ENCODE measurements at regions not wholly inside any gene's neighbourhood (a gene's known extent, or its start where the extent isn't known, plus 50 kb on each side); places are given as distances from the start of the nearest gene placed in this dataset.

- TF ChIP-seq CTCF (IDR thresholded peaks at IDR 0.05): no peak
These were observed 53.4 kb upstream of the SETBP1 start for GRCh38 chr18:44627280-44627679.

GRCh38 chr18:44629406-44629805 is 51.3 kb upstream of the SETBP1 start:
- no peak overlapping the region for H3K4me3 ChIP-seq
- TF ChIP-seq CTCF (IDR thresholded peaks at IDR 0.05): no peak
- H3K27ac ChIP-seq: no peak overlapping the region
- no peak for DNase-seq (ENCODE audit: low spot score)

More at GRCh38 chr18:44627280-44627679, 53.4 kb upstream of the SETBP1 start:
- Histone ChIP-seq H3K4me3 (no peak overlapping the region), H3K27ac (no peak overlapping the region)
- DNase-seq (ENCODE audit: low spot score): no peak

GRCh38 chr18:44630118-44630517 is 50.6 kb upstream of the SETBP1 start:
- Histone ChIP-seq H3K4me3 (no peak overlapping the region), H3K27ac (no peak overlapping the region)
- no peak for TF ChIP-seq CTCF (IDR thresholded peaks at IDR 0.05)
- no peak for DNase-seq (ENCODE audit: low spot score)

All from coronary artery (tissue), 2 donors.